ENCODE measurements at regions not wholly inside any gene's neighbourhood (a gene's known extent, or its start where the extent isn't known, plus 50 kb on each side); places are given as distances from the start of the nearest gene placed in this dataset.

DNA sequence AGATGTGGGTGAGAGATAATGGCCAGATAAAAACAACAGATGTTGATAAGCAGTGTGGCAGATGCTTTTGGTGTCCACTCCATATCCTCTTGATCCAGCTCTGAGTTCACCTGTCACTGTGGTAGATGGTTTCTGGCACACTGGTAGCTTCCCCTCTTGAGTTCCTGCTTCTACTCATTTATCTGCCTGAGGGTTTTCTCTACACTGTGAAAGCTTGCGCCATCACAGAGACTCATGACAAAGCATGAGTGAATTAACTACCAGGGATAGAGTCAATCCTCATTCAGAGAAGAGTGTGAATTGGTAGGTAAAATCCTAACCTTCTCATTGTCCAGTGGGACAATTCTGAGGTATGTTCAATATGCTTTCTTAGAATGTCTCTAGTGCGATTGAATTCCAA is 50.0 kb upstream of the ARHGEF26 start:
- Histone ChIP-seq H3K27me3 (no peaks in the 10 kb centered on the region), H3K9me3 (no peaks in the 10 kb centered on the region), H3K36me3 (no peaks in the 10 kb centered on the region), H3K4me1 (no peaks in the 10 kb centered on the region), H3K27ac (no peak overlapping the region), H3K9ac (ENCODE audit: low read depth in 2 of 2, low read length in 2 of 2) (no peak overlapping the region), H3K4me3 (no peak overlapping the region)
- no peak for DNase-seq
- intact Hi-C loops (cut with DNase I): no loop called here
- TF ChIP-seq, protein P1, sequence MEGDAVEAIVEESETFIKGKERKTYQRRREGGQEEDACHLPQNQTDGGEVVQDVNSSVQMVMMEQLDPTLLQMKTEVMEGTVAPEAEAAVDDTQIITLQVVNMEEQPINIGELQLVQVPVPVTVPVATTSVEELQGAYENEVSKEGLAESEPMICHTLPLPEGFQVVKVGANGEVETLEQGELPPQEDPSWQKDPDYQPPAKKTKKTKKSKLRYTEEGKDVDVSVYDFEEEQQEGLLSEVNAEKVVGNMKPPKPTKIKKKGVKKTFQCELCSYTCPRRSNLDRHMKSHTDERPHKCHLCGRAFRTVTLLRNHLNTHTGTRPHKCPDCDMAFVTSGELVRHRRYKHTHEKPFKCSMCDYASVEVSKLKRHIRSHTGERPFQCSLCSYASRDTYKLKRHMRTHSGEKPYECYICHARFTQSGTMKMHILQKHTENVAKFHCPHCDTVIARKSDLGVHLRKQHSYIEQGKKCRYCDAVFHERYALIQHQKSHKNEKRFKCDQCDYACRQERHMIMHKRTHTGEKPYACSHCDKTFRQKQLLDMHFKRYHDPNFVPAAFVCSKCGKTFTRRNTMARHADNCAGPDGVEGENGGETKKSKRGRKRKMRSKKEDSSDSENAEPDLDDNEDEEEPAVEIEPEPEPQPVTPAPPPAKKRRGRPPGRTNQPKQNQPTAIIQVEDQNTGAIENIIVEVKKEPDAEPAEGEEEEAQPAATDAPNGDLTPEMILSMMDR (IDR thresholded peaks at IDR 0.05): no peak

Data from colonic mucosa (tissue), 4 donors.